HG03108 (cell line): ENCODE measurements at regions not wholly inside any gene's neighbourhood (a gene's known extent, or its start where the extent isn't known, plus 50 kb on each side); places are given as distances from the start of the nearest gene placed in this dataset.

Source experiments
- ATAC-seq: cut with Tn5 transposase; IDR thresholded peaks from one replicate; pipeline ENCODE4 v1.9.1; 2021; ENCODE audit warnings: moderate library complexity; ENCODE audit not compliant: unreplicated experiment

GRCh38 chr4:15270201-15270600 lies 157.6 kb upstream of the C1QTNF7 start:
- ATAC-seq, result no peak

GRCh38 chr4:15286041-15286440 lies 141.8 kb upstream of the C1QTNF7 start:
- ATAC-seq, result no peak

GRCh38 chr4:15291122-15291521 lies 136.7 kb upstream of the C1QTNF7 start:
- no peak for ATAC-seq

- ATAC-seq, result no peak
These were observed 134.1 kb upstream of the C1QTNF7 start for GRCh38 chr4:15293711-15294110.

GRCh38 chr4:15294202-15294601 lies 133.6 kb upstream of the C1QTNF7 start:
- ATAC-seq, result no peak

- no peak for ATAC-seq
These were observed 133.0 kb upstream of the C1QTNF7 start for GRCh38 chr4:15294832-15295231.

- no peak for ATAC-seq
These were observed 132.2 kb upstream of the C1QTNF7 start for GRCh38 chr4:15295421-15296162.

- no peak for ATAC-seq
These were observed 130.5 kb upstream of the C1QTNF7 start for GRCh38 chr4:15297344-15297743.

- ATAC-seq, result no peak
These were observed 128.2 kb upstream of the C1QTNF7 start for GRCh38 chr4:15299627-15300026.

GRCh38 chr4:15303052-15303641 lies 124.7 kb upstream of the C1QTNF7 start:
- no peak for ATAC-seq

- no peak for ATAC-seq
These were observed 112.9 kb upstream of the C1QTNF7 start for GRCh38 chr4:15314974-15315373.

GRCh38 chr4:15317246-15317645 lies 110.6 kb upstream of the C1QTNF7 start:
- ATAC-seq, result no peak

- ATAC-seq, result no peak
These were observed 109.0 kb upstream of the C1QTNF7 start for GRCh38 chr4:15318621-15319348.

- no peak for ATAC-seq
These were observed 107.6 kb upstream of the C1QTNF7 start for GRCh38 chr4:15320121-15320678.

GRCh38 chr4:15322006-15322405 lies 105.8 kb upstream of the C1QTNF7 start:
- no peak for ATAC-seq

GRCh38 chr4:15325987-15326386 lies 101.8 kb upstream of the C1QTNF7 start:
- no peak for ATAC-seq

GRCh38 chr4:15327311-15328298 lies 100.2 kb upstream of the C1QTNF7 start:
- no peak for ATAC-seq

- ATAC-seq, result no peak
These were observed 95.9 kb upstream of the C1QTNF7 start for GRCh38 chr4:15331930-15332329.

- ATAC-seq, result no peak
These were observed 95.5 kb upstream of the C1QTNF7 start for GRCh38 chr4:15332377-15332776.
